ENCODE measurements at regions not wholly inside any gene's neighbourhood (a gene's known extent, or its start where the extent isn't known, plus 50 kb on each side); places are given as distances from the start of the nearest gene placed in this dataset.

DNA sequence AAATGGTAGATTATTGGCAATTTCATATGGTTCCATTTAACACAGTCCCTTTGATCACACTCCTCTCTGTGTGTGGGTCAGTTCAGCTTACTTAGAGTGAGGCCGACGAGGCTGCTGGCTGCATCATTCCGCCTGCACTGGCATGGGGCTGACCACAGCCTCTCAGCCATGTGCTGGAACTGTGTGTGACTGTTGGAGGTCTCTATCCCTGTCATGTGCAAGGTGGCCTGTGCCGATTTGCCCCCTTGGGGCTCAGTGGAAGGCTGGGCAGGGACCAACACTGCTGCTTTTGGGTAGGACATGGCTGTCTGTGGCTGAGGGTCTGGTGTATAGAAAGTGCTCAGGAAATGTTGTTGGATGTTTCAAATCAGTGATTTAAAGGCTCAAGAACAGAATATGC is 454.0 kb upstream of the HS6ST1 start:
- TF ChIP-seq, protein P1, sequence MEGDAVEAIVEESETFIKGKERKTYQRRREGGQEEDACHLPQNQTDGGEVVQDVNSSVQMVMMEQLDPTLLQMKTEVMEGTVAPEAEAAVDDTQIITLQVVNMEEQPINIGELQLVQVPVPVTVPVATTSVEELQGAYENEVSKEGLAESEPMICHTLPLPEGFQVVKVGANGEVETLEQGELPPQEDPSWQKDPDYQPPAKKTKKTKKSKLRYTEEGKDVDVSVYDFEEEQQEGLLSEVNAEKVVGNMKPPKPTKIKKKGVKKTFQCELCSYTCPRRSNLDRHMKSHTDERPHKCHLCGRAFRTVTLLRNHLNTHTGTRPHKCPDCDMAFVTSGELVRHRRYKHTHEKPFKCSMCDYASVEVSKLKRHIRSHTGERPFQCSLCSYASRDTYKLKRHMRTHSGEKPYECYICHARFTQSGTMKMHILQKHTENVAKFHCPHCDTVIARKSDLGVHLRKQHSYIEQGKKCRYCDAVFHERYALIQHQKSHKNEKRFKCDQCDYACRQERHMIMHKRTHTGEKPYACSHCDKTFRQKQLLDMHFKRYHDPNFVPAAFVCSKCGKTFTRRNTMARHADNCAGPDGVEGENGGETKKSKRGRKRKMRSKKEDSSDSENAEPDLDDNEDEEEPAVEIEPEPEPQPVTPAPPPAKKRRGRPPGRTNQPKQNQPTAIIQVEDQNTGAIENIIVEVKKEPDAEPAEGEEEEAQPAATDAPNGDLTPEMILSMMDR (IDR thresholded peaks at IDR 0.05), result no peak
- TF ChIP-seq POLR2AphosphoS5 (IDR thresholded peaks at IDR 0.05), result no peak

Data from prostate gland (tissue), 2 donors.